C1 segment of cervical spinal cord (tissue), 14 donors: ENCODE measurements at regions not wholly inside any gene's neighbourhood (a gene's known extent, or its start where the extent isn't known, plus 50 kb on each side); places are given as distances from the start of the nearest gene placed in this dataset.

Source experiments
- DNase-seq, 14 donors: peaks; one replicate each; lab custom pipeline; 2025; lab: John Stamatoyannopoulos, UW

GRCh38 chr15:62933386-62933785 lies 109.2 kb upstream of the TPM1 start:
- DNase-seq: no peak

DNA sequence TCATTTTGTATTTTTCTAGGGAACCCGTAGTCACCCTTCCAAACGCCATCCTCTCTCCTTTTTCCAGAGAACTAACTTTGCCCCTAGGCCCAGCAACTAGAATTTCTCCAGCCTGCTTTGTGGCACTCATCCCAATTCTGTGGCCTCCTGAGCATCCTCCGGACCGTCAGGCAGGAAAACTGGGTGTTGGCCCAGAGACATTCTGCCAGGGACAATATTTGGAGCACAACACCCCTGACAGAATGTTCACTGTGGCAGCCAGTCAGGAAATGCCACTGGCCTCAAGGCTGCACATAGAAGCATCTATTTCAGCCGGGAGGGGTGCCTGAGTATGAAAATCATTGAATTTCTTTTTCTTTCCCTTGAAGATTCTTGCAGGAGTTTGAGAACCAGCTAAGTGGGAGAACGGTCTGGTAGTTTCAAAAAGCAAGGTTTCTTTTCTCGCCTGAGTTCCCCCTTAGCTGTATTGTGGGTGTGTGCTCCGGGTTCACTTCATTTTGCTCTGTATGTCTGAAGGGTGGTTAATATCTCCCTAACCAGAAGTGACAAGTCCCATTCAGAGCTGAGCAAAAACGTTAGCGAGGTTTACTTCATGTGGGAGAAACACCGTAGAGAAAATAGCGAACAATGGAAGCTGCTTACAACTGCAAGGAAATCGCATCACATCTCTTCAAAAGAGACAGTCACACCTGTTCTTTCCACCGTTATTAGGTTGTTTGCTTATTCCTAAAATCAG lies 108.1 kb upstream of the TPM1 start:
- peak in 3 of 14 donors; percentile 14 to 97 (median 41) for DNase-seq

DNA sequence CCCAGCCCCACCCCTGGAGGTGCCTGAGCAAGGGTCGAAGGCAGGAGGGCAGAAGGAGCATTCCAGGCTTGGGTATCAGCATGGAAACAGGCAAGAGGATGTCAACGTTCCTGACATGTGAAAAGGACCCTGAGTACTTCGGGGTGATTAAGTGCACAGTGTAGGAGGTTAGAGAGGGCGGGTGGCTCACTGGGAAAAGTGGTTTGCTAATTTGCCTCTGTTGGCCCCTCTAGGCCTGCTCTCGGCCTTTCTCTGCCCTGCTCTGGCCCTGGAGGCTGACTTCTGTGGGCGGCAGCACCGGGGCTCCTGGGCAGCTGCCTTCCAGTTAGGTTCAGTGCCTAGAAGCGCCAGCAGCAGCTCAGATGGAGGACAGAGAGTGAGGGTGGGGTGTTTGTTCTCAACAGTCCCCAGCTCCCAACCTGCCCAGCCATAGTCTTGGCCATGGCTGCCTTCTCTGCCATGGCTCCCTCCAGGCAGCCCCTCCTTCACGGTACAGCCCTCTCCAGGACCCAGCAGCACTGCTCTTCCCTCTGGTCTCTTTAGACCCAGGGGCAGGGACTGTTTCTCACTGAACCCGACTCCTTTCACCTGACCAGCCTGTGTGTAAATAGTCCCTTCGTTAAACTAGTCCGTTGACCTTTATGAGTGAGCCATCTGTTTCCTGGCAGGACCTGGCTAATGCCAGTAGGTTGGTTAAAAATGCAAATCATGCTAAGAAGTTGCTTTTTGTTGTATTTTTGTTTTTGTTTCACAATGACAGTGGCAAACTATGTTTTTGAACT lies 107.1 kb upstream of the TPM1 start:
- DNase-seq: peak in 1 of 14 donors; percentile 85

GRCh38 chr15:62938825-62939224 lies 103.7 kb upstream of the TPM1 start:
- no peak for DNase-seq

- peak in 1 of 14 donors; percentile 47 for DNase-seq
Measured at GRCh38 chr15:62940093-62940754, 102.3 kb upstream of the TPM1 start.

DNA sequence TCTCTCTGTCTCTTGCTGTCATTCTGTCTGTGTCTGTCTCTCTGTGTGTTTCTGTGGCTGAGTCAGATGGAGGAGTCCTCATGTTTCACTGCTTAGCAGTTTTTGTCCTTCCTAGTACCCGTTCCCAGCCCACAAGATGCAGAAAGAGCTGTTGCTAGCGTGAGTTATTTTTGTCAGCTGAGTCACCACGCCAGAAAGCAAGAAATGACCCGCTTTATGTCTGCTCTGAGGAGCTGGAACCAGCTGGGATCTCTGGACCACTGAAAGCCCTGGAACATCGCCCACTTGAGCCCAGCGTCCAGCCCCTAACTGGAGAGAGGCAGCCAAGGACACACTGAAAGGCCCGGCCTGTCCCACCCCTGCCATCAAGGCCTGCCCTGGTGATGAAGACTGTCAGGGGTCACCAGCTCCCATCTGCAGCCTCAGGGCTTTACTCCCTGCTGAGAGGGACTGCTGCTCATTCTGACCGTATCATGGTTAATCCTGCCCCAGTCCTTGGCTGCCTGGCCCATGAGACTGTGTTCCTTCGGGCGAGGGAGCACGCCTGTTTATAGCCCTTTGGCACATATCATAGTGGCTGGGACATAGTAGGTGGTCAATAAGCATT lies 101.7 kb upstream of the TPM1 start:
- peak in 12 of 14 donors; percentile 23 to 93 (median 48) for DNase-seq

DNA sequence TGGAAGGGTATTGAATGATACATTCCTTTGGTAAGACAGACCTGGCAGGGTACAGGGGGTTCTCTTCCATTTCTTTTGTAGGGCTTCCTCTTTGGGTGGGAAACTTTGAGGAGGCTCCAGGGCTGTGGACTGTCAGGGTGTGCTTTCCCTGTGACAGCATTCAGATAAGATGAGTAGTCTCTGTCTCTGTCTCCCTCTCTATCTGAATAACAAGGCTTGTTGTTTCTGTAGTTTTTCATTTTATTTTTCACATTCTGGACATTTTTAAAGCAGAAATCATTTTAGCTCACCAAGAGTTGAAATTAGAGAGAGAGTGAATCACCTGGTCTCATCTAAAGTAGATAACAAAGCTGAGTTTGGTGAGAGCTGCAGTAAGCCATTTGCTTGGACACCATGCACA lies 100.8 kb upstream of the TPM1 start:
- peak in 1 of 14 donors; percentile 23 for DNase-seq

- no peak for DNase-seq
Measured at GRCh38 chr15:62942428-62942827, 100.1 kb upstream of the TPM1 start.

GRCh38 chr15:62945063-62945462 lies 97.5 kb upstream of the TPM1 start:
- no peak for DNase-seq

DNA sequence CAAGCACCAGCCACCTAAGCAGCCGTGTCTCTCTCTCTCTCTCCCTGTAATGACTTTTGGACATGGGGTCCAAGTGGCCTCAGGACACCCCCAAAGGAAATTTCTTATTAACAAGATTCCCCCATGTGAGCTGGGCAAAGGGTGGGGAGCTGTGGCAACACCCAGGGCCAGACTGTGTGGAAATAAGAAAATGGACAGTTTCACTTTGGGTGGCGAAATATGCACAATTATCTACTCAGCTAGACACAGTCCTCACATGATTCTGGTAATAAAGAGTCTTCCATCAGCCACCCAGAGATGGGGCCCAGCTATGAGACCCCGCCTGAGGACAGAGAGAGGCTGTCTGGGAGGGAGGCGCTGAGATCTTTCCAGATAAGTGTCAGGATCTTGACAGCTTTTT lies 96.8 kb upstream of the TPM1 start:
- DNase-seq: no peak

DNA sequence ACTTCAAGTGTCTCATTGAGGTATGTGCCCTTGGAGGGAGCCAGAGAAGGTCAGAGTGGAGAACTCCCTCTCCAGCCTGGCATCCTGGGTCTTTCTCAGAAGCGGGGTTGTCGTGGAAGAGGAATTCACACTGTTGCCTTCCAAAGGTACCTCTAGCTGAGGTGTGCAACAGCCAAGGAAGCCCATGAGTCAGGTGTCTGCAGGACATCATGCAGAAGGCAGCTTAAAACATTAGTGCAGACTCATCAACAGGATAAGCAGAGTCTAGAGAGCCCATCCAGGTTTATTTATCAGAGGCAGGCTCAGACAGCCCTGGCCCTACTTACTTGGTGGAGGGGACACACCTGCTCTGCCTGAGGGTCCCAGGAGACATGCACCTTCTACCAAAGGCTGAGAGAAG lies 95.6 kb upstream of the TPM1 start:
- DNase-seq: no peak

- DNase-seq: peak in 1 of 14 donors; percentile 97
Measured at GRCh38 chr15:62950462-62950931, 92.0 kb upstream of the TPM1 start.

DNA sequence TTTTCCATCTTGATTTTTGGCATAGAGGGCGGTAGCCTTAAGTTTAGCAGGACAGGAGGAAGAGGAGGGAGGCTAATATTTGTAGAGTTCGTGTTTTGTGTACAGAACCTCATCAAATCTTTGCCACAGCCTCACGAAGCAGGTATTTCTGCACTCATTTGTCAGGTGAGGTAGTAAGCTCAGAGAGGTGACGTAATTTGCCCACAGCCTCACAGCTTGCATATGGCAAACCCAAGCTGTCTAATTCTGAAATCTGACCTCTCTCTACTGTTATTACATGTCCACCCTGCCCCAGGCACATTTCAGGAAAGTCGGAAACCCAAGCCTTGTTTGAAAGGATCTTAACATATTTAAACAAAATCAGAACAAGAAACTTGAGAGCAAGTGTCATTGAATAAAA lies 91.1 kb upstream of the TPM1 start:
- DNase-seq: peak in 1 of 14 donors; percentile 58

DNA sequence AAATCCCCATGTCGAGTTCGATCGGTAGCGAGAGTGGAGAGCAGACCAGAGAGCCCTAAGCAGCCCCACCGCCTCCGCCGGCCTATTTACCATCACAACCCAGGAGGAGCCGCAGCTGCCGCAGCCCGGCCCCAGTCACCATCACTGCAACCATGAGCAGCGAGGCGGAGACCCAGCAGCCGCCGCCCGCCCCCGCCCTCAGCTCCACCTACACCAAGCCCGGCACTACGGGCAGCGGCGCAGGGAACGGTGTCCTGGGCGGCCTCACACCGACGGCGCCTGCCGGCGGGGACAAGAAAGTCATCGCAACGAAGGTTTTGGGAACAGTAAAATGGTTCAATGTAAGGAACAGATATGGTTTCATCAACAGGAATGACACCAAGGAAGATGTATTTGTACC lies 89.5 kb upstream of the TPM1 start:
- DNase-seq: no peak

GRCh38 chr15:62953496-62954045 lies 89.0 kb upstream of the TPM1 start:
- DNase-seq: no peak

GRCh38 chr15:62957130-62957529 lies 85.4 kb upstream of the TPM1 start:
- no peak for DNase-seq

GRCh38 chr15:62958528-62959363 lies 83.8 kb upstream of the TPM1 start:
- DNase-seq: peak in 9 of 14 donors; percentile 2 to 46 (median 18)

DNA sequence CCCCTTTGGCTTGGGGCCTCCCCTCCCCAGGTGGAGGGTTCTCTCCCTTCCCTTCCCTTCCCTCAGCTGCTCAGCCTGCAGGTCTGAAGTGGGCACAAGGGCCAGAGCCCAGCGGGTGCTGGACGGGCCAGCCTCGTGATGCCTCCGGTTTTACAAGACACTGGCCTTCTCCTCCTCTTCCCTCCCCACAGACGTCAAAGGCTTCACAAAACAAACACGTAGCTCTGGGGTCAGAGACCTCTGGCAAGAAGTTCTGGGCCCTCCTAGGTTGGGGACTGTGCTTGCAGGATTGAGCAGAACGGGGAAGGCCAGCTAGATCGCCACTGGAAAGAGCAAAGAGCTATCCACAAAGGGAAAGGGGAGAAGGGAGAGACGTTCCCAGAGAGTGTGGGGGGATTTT lies 81.4 kb upstream of the TPM1 start:
- no peak for DNase-seq

- no peak for DNase-seq
Measured at GRCh38 chr15:62962101-62962995, 80.2 kb upstream of the TPM1 start.

DNA sequence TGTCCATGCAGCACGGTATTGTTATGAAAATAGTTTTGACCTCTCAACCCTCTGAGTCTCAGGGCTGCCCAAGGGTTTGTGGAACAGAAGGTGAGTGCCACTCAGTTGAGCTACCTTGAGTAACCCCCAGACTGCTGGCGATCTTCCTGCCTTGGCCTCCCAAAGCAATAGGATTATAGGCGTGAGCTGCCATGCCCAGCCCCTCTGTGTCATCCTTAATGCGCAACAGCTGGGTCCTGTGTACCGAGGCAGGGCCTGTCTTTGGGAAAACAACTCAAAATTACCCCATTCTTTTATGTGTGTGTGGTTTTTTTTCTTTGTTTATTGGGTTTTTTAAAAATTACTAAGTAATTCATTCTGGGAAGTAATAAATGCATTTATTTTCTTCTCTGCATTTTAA lies 78.3 kb upstream of the TPM1 start:
- no peak for DNase-seq
